ENCODE measurements at regions not wholly inside any gene's neighbourhood (a gene's known extent, or its start where the extent isn't known, plus 50 kb on each side); places are given as distances from the start of the nearest gene placed in this dataset.

GRCh38 chr3:632571-633170 is 436.1 kb downstream of the CHL1 start:
- no peaks in the 10 kb centered on the region for H3K27me3 ChIP-seq (ENCODE audit: low read length)
- H4K20me1 ChIP-seq (ENCODE audit: low read depth, low read length): no peaks in the 10 kb centered on the region
- no peaks in the 10 kb centered on the region for H3K9me2 ChIP-seq (replicated peaks; ENCODE audit: insufficient read depth, low read length)
- H3K4me3 ChIP-seq (ENCODE audit: insufficient read depth, low read length, poor library complexity, severe bottlenecking): no peak overlapping the region
- no peak overlapping the region for H3K4me2 ChIP-seq (ENCODE audit: low read depth, low read length, poor library complexity, severe bottlenecking)
- TF ChIP-seq EZH2phosphoT487 (conservative IDR thresholded peaks at IDR 0.05; ENCODE audit: low read length): no peak
- peak; percentile 78 for TF ChIP-seq CTCF (IDR thresholded peaks at IDR 0.05; ENCODE audit: insufficient read depth, low read length, poor library complexity, severe bottlenecking)
- no peak overlapping the region for H3K9ac ChIP-seq (ENCODE audit: low read length)
- no peak overlapping the region for H3K27ac ChIP-seq (ENCODE audit: low read depth, low read length)
- H3F3A ChIP-seq (ENCODE audit: insufficient read depth): no peaks in the 10 kb centered on the region
- no peaks in the 10 kb centered on the region for H3K9me3 ChIP-seq (ENCODE audit: insufficient read depth, low read length)
- no peak overlapping the region for H2AFZ ChIP-seq (ENCODE audit: low read depth, low read length, severe bottlenecking)
- H3K79me2 ChIP-seq (ENCODE audit: insufficient read depth, low read length): no peaks in the 10 kb centered on the region
- no peaks in the 10 kb centered on the region for H3K36me3 ChIP-seq (ENCODE audit: low read length)

GRCh38 chr3:634511-634910 is 437.9 kb downstream of the CHL1 start:
- H3K9me2 ChIP-seq (replicated peaks; ENCODE audit: insufficient read depth, low read length): no peaks in the 10 kb centered on the region
- no peak overlapping the region for H2AFZ ChIP-seq (ENCODE audit: low read depth, low read length, severe bottlenecking)
- H3F3A ChIP-seq (ENCODE audit: insufficient read depth): no peaks in the 10 kb centered on the region
- no peaks in the 10 kb centered on the region for H3K79me2 ChIP-seq (ENCODE audit: insufficient read depth, low read length)
- no peak overlapping the region for H3K4me3 ChIP-seq (ENCODE audit: insufficient read depth, low read length, poor library complexity, severe bottlenecking)
- H3K36me3 ChIP-seq (ENCODE audit: low read length): no peaks in the 10 kb centered on the region
- H3K27me3 ChIP-seq (ENCODE audit: low read length): no peaks in the 10 kb centered on the region
- H3K9ac ChIP-seq (ENCODE audit: low read length): no peak overlapping the region
- no peak overlapping the region for H3K27ac ChIP-seq (ENCODE audit: low read depth, low read length)
- no peaks in the 10 kb centered on the region for H4K20me1 ChIP-seq (ENCODE audit: low read depth, low read length)
- H3K4me2 ChIP-seq (ENCODE audit: low read depth, low read length, poor library complexity, severe bottlenecking): no peak overlapping the region
- H3K9me3 ChIP-seq (ENCODE audit: insufficient read depth, low read length): no peaks in the 10 kb centered on the region
- no peak for TF ChIP-seq EZH2phosphoT487 (conservative IDR thresholded peaks at IDR 0.05; ENCODE audit: low read length)
- TF ChIP-seq CTCF (IDR thresholded peaks at IDR 0.05; ENCODE audit: insufficient read depth, low read length, poor library complexity, severe bottlenecking): no peak

- Histone ChIP-seq H3K27ac (ENCODE audit: low read depth, low read length) (no peak overlapping the region), H4K20me1 (ENCODE audit: low read depth, low read length) (no peaks in the 10 kb centered on the region), H3K4me2 (ENCODE audit: low read depth, low read length, poor library complexity, severe bottlenecking) (no peak overlapping the region), H2AFZ (ENCODE audit: low read depth, low read length, severe bottlenecking) (no peak overlapping the region), H3K9me2 (replicated peaks; ENCODE audit: insufficient read depth, low read length) (no peaks in the 10 kb centered on the region), H3K4me3 (ENCODE audit: insufficient read depth, low read length, poor library complexity, severe bottlenecking) (no peak overlapping the region), H3K36me3 (ENCODE audit: low read length) (no peaks in the 10 kb centered on the region), H3K9ac (ENCODE audit: low read length) (no peak overlapping the region), H3K27me3 (ENCODE audit: low read length) (no peaks in the 10 kb centered on the region), H3K79me2 (ENCODE audit: insufficient read depth, low read length) (no peaks in the 10 kb centered on the region), H3F3A (ENCODE audit: insufficient read depth) (no peaks in the 10 kb centered on the region), H3K9me3 (ENCODE audit: insufficient read depth, low read length) (no peaks in the 10 kb centered on the region)
- TF ChIP-seq EZH2phosphoT487 (conservative IDR thresholded peaks at IDR 0.05; ENCODE audit: low read length) (no peak), CTCF (IDR thresholded peaks at IDR 0.05; ENCODE audit: insufficient read depth, low read length, poor library complexity, severe bottlenecking) (no peak)
Observed at GRCh38 chr3:635393-635792, 438.8 kb downstream of the CHL1 start.
